ENCODE measurements at regions not wholly inside any gene's neighbourhood (a gene's known extent, or its start where the extent isn't known, plus 50 kb on each side); places are given as distances from the start of the nearest gene placed in this dataset.
"Not testable (repeated sequence)": the region's sequence is repeated elsewhere in the genome, so short reads cannot be mapped to it uniquely, and the experiment has no call there.

- no peak overlapping the region for H3K27ac Mint-ChIP-seq
- H3K9me3 Mint-ChIP-seq = no peaks in the 10 kb centered on the region
- H3K36me3 Mint-ChIP-seq (ENCODE audit: low read depth) = no peaks in the 10 kb centered on the region
- H3K27me3 Mint-ChIP-seq (ENCODE audit: low read depth) = no peaks in the 10 kb centered on the region
- H3K4me1 Mint-ChIP-seq (ENCODE audit: low read depth) = no peaks in the 10 kb centered on the region
- H3K4me3 Mint-ChIP-seq = no peak overlapping the region
Observed at GRCh38 chr15:99863550-99864198, 130.4 kb upstream of the LYSMD4 start.

GRCh38 chr15:99857836-99858235 lies 124.6 kb upstream of the LYSMD4 start:
- Mint-ChIP-seq H3K36me3 (ENCODE audit: low read depth) (no peaks in the 10 kb centered on the region), H3K27ac (no peak overlapping the region), H3K27me3 (ENCODE audit: low read depth) (no peaks in the 10 kb centered on the region), H3K9me3 (no peaks in the 10 kb centered on the region), H3K4me1 (ENCODE audit: low read depth) (no peaks in the 10 kb centered on the region), H3K4me3 (no peak overlapping the region)

GRCh38 chr15:99850517-99850916 lies 117.3 kb upstream of the LYSMD4 start:
- peaks cover 3% of the 10 kb centered on the region for H3K36me3 Mint-ChIP-seq (ENCODE audit: low read depth)
- H3K27ac Mint-ChIP-seq = no peak overlapping the region
- no peaks in the 10 kb centered on the region for H3K27me3 Mint-ChIP-seq (ENCODE audit: low read depth)
- H3K9me3 Mint-ChIP-seq = no peaks in the 10 kb centered on the region
- peaks cover 4% of the 10 kb centered on the region for H3K4me1 Mint-ChIP-seq (ENCODE audit: low read depth)
- H3K4me3 Mint-ChIP-seq = no peak overlapping the region

DNA sequence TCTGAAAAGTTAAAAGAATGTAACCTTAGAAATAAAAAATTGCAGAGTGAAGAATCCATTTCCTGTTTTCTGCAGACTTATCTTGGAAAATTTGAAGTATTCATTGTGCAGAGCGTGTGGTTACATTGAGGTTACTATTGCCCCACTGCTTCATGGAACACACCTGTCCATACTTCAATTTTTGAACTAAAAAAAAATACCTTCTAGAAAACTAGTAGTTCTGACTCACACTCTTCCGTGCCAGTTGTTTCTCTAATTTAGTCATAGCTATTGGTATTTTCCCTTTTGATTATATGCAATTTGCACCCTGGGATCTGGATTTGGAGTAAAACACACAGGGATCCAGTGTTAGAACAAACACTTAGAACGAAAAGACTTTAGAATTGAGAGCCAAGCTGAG lies 111.8 kb upstream of the LYSMD4 start:
- Mint-ChIP-seq H3K36me3 (ENCODE audit: low read depth) (peaks cover 3% of the 10 kb centered on the region), H3K4me1 (ENCODE audit: low read depth) (peaks cover 10% of the 10 kb centered on the region), H3K27ac (peak overlapping the region; percentile 42), H3K9me3 (no peaks in the 10 kb centered on the region), H3K4me3 (no peak overlapping the region), H3K27me3 (ENCODE audit: low read depth) (no peaks in the 10 kb centered on the region)

DNA sequence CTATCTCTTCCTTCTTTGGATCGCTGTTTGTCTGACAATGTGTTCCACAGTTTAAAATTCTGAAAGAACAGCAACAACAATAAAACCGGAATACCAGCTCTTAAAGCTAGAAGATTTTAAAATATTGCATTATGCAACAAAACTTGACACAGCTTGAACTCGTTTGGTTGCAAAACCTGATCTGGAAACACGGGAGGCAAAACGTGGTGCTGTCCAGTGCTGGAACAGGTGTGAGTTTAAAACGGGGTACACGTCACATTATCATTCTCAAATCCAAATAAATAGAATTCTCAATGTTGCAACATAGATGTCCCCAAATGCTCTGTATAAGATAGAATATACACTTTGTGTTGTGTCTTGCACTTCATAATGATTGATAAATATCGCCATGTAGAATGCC lies 110.9 kb upstream of the LYSMD4 start:
- peaks cover 4% of the 10 kb centered on the region for H3K36me3 Mint-ChIP-seq (ENCODE audit: low read depth)
- H3K4me1 Mint-ChIP-seq (ENCODE audit: low read depth) = peaks cover 10% of the 10 kb centered on the region
- no peak overlapping the region for H3K27ac Mint-ChIP-seq
- no peaks in the 10 kb centered on the region for H3K9me3 Mint-ChIP-seq
- no peaks in the 10 kb centered on the region for H3K27me3 Mint-ChIP-seq (ENCODE audit: low read depth)
- H3K4me3 Mint-ChIP-seq = no peak overlapping the region

- H3K36me3 Mint-ChIP-seq (ENCODE audit: low read depth) = peaks cover 9% of the 10 kb centered on the region
- H3K27me3 Mint-ChIP-seq (ENCODE audit: low read depth) = no peaks in the 10 kb centered on the region
- no peak overlapping the region for H3K27ac Mint-ChIP-seq
- no peaks in the 10 kb centered on the region for H3K9me3 Mint-ChIP-seq
- H3K4me3 Mint-ChIP-seq = no peak overlapping the region
- peaks cover 10% of the 10 kb centered on the region for H3K4me1 Mint-ChIP-seq (ENCODE audit: low read depth)
Observed at GRCh38 chr15:99842071-99842470, 108.8 kb upstream of the LYSMD4 start.

DNA sequence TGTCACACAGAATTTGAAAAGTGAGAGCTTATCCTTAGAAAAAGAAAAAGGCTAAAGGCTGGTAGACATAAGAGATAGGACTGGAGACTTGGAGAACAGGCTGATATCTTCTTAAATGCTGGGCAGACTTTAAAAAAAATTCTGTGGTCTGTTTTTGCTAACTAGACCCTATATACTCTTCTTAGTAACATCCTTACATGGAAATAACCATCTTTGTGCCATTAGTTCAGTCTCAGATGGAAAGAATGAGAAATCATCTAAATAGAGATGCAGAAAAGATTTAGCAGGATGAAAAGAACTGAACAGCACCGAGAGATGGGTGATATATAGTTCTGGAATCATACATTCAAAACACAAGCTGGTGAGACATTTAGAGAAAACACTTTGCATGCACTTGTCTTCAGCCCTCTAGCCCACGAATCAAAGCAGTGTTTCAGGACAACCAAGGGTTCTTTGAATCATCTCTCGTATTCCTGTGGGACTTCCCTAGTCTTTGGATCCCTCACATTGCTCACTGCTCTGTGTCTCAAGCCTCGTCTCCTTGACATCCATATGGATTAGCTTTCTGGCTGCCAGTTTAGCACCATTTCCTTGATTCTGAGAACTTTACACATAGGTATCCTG lies 93.0 kb upstream of the LYSMD4 start:
- H3K36me3 Mint-ChIP-seq (ENCODE audit: low read depth) = peaks cover 14% of the 10 kb centered on the region
- H3K4me3 Mint-ChIP-seq = no peak overlapping the region
- H3K27me3 Mint-ChIP-seq (ENCODE audit: low read depth) = no peaks in the 10 kb centered on the region

GRCh38 chr15:99823346-99823745 lies 90.1 kb upstream of the LYSMD4 start:
- no peaks in the 10 kb centered on the region for H3K27me3 Mint-ChIP-seq (ENCODE audit: low read depth)
- H3K36me3 Mint-ChIP-seq (ENCODE audit: low read depth) = peaks cover 15% of the 10 kb centered on the region
- no peak overlapping the region for H3K4me3 Mint-ChIP-seq
- H3K27ac Mint-ChIP-seq = no peak overlapping the region
- H3K9me3 Mint-ChIP-seq = peaks cover 8% of the 10 kb centered on the region
- peaks cover 8% of the 10 kb centered on the region for H3K4me1 Mint-ChIP-seq (ENCODE audit: low read depth)

More for the DNA sequence above, 93.0 kb upstream of the LYSMD4 start:
- Mint-ChIP-seq H3K4me1 (ENCODE audit: low read depth) (peaks cover 5% of the 10 kb centered on the region), H3K9me3 (peaks cover 8% of the 10 kb centered on the region), H3K27ac (no peak overlapping the region)

DNA sequence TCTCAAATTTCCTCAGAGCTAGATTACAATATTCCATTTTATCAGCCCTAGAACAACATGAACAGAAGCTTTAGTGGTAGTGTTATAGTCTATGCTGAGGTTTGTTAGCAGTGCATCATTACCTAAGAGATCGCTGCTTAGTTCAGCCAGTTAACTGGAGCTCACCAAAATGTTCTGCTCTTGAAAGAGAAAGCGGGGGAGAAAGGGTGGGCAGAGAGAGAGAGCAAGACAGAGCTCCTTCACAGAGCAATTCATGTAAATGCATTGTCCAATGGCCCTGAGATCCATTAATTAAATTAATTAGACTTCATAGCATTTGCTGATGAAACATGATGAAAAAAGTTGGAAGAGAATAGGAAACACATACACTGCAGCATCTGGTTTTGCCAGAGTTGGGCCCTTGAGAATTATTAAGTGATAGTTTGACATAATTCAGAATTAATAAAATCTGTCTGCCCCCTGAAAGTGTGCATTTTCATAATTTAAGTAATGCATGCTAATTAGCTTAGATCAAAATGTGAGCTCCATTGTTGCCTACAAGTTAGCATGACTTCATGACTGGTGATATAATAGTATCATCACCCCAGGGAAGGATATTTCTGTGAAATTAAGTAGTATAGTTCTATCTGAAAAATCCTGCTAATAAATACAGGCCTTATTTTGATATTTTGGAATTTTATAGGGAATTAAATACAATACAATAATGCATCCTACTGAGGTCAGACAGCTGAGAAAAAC lies 86.9 kb upstream of the LYSMD4 start:
- no peak overlapping the region for H3K27ac Mint-ChIP-seq
- no peaks in the 10 kb centered on the region for H3K27me3 Mint-ChIP-seq (ENCODE audit: low read depth)
- H3K36me3 Mint-ChIP-seq (ENCODE audit: low read depth) = peaks cover 18% of the 10 kb centered on the region
- H3K4me1 Mint-ChIP-seq (ENCODE audit: low read depth) = peaks cover 8% of the 10 kb centered on the region
- peaks cover 4% of the 10 kb centered on the region for H3K9me3 Mint-ChIP-seq
- no peak overlapping the region for H3K4me3 Mint-ChIP-seq

DNA sequence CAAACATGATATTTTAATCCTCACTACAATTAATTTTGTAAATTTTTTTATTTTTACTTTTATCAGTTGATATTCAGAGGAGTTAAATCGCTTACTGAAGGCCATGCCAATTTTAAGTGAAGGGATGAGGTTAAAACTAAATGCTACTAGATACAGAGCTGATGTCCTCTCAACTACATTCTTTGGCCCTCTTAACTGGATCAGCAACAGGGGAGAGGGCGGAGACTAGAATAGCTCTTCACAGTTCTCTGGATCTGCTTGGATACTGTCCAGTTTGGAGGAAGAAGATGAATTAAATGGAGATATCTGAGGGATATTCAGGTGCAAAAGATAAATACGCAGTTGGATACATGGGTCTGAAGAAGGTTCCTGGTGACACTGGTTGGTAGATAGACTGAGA lies 85.6 kb upstream of the LYSMD4 start:
- Mint-ChIP-seq H3K27ac (no peak overlapping the region), H3K36me3 (ENCODE audit: low read depth) (peaks cover 17% of the 10 kb centered on the region), H3K9me3 (peaks cover under 1% of the 10 kb centered on the region), H3K4me3 (no peak overlapping the region), H3K4me1 (ENCODE audit: low read depth) (peaks cover 8% of the 10 kb centered on the region), H3K27me3 (ENCODE audit: low read depth) (no peaks in the 10 kb centered on the region)

DNA sequence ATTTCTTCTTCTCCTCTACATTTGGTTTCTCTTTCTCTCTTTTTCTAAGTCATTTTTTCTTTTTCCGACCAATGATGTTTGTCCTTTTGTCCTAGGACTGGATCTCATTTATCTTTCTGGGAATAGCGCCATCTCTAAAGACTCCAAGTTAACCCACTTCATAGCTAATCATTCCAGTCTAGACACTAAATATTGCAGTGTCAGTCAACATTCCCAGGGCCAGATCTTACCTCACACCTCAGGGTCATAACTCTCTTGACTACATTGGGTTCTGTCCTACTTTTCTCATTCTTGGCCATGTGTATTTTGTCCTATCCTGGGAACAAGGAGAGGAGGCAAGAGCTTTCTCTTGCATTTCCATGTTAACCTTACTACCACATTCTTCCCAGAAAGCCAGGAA lies 83.6 kb upstream of the LYSMD4 start:
- not testable (repeated sequence) for H3K27me3 Mint-ChIP-seq (ENCODE audit: low read depth); H3K9me3 Mint-ChIP-seq; H3K4me3 Mint-ChIP-seq; H3K27ac Mint-ChIP-seq; H3K4me1 Mint-ChIP-seq (ENCODE audit: low read depth)
- peaks cover 25% of the 10 kb centered on the region for H3K36me3 Mint-ChIP-seq (ENCODE audit: low read depth)

DNA sequence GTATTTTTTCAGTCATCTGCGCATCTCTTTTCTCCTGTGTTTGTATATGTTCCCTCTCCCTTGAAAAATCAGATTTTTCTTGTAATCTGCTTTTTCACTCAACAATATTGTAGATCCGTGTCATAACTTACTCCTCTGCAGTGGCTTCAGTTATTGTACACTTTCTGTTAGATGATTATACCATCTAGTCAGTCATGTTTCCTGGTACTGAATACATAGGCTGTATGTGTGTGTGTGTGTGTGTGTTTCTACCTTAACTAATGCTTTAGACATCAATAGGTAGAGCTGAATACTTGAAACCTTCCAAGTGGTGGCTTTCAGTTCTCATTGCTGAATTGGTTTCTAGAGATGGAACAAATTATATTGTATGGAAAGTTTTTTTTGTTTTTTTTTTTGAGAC lies 77.4 kb upstream of the LYSMD4 start:
- H3K4me3 Mint-ChIP-seq = peak overlapping the region; percentile 60
- not testable (repeated sequence) for H3K27me3 Mint-ChIP-seq (ENCODE audit: low read depth)

DNA sequence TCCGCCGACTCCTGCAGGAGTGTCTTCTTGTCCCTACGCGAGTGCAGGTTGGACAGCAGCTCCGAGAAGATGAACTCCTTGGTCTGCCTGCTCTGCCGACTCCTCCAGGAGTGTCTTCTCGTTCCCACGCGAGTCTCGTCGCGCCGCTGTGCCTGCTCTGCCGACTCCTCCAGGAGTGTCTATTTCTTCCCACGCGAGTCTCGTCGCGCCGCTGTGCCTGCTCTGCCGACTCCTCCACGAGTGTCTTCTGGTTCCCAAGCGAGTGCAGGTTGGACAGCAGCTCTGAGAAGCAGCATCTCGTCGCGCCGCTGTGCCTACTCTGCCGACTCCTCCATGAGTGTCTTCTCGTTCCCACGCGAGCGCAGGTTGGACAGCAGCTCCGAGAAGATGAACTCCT lies 66.6 kb upstream of the LYSMD4 start:
- H3K27me3 Mint-ChIP-seq (ENCODE audit: low read depth); H3K36me3 Mint-ChIP-seq (ENCODE audit: low read depth); H3K4me1 Mint-ChIP-seq (ENCODE audit: low read depth); H3K9me3 Mint-ChIP-seq; H3K27ac Mint-ChIP-seq; H3K4me3 Mint-ChIP-seq: not testable (repeated sequence)

More for the DNA sequence above, 77.4 kb upstream of the LYSMD4 start:
- Mint-ChIP-seq H3K27ac (peak overlapping the region; percentile 43), H3K36me3 (ENCODE audit: low read depth) (peaks cover 20% of the 10 kb centered on the region), H3K4me1 (ENCODE audit: low read depth) (peaks cover 15% of the 10 kb centered on the region)
- not testable (repeated sequence) for H3K9me3 Mint-ChIP-seq

- H3K27me3 Mint-ChIP-seq (ENCODE audit: low read depth); H3K4me1 Mint-ChIP-seq (ENCODE audit: low read depth); H3K4me3 Mint-ChIP-seq; H3K27ac Mint-ChIP-seq; H3K9me3 Mint-ChIP-seq; H3K36me3 Mint-ChIP-seq (ENCODE audit: low read depth): not testable (repeated sequence)
Observed at GRCh38 chr15:99799182-99799853, 66.1 kb upstream of the LYSMD4 start.

Measured in T-helper 1 cell treated with Interleukin-12 subunit alpha and Interleukin-12 subunit beta and Interleukin-4 antibody, amounts not matched to agents 30 μg/mL and 1 μg/mL, for 36 hours (primary cell).